ENCODE measurements at regions not wholly inside any gene's neighbourhood (a gene's known extent, or its start where the extent isn't known, plus 50 kb on each side); places are given as distances from the start of the nearest gene placed in this dataset.
A peak's percentile ranks its signal among the peaks of the same experiment; 100 is the strongest.
"Not testable (repeated sequence)": the region's sequence is repeated elsewhere in the genome, so short reads cannot be mapped to it uniquely, and the experiment has no call there.

DNA sequence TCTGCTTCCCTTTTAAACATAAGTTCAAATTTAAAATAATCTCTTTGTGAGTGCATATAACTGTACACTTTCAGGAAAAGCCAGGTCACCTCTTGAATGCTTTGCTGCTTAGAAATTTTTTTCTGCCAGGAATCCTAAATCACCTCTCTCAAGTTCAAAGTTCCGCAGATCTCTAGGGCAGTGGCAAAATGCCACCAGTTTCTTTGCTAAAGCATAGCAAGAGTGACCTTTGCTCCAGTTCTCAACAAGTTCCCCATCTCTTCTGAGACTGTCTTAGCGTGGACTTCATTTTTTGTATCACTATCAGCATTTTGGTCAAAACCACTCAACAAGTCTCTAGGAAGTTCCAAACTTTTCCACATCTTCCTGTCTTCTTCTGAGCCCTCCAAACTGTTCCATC, 249.7 kb upstream of the COPS8 start:
- DNase-seq (ENCODE audit: low spot score); CTCF ChIA-PET (ENCODE audit: low intra/inter-chr PET ratio, low total read pairs); H3K4me3 ChIP-seq (replicated peaks in 1 of 3; ENCODE audit: insufficient read depth in 1 of 3, low read depth in 2 of 3, low read length in 3 of 3); ATAC-seq; in situ Hi-C loops (cut with HindIII; ENCODE audit: extremely low pct_ligation_motif_present, low pct_unique_long_range_greater_than_20kb); H3K27me3 ChIP-seq (ENCODE audit: control insufficient read depth in 1 of 2, insufficient read depth in 2 of 2, low read length in 2 of 2); H4K20me1 ChIP-seq (ENCODE audit: insufficient read depth, low read length); H3K79me2 ChIP-seq (ENCODE audit: insufficient read depth, low read length); POLR2A ChIA-PET; FAIRE-seq; H3K4me1 ChIP-seq (ENCODE audit: insufficient read depth, low read length); BruUV-seq (replicated peaks); H3K9ac ChIP-seq (ENCODE audit: insufficient read depth, low read depth, low read length); intact Hi-C loops (cut with micrococcal nuclease; ENCODE audit: unreplicated experiment); H2AFZ ChIP-seq (ENCODE audit: low read length); H3K36me3 ChIP-seq (replicated peaks in 1 of 2; ENCODE audit: control insufficient read depth in 1 of 2, insufficient read depth in 2 of 2, low read length in 2 of 2); H3K27ac ChIP-seq (ENCODE audit: extremely low read length, insufficient read depth, low read length); H3K4me2 ChIP-seq (ENCODE audit: low read depth, low read length): not testable (repeated sequence)
- peaks cover 11% of the 10 kb centered on the region for H3K9me3 ChIP-seq (ENCODE audit: low read length)
- WGBS (ENCODE audit: low lambda C conversion rate) = 0% methylated on average over 2 of the region's 2 CpGs
- TF ChIP-seq BCL6 (CRISPR knock-in tag; IDR thresholded peaks at IDR 0.05) = 0 out of 2 replicates have a peak, but pooled peaks have one; percentile 18

DNA sequence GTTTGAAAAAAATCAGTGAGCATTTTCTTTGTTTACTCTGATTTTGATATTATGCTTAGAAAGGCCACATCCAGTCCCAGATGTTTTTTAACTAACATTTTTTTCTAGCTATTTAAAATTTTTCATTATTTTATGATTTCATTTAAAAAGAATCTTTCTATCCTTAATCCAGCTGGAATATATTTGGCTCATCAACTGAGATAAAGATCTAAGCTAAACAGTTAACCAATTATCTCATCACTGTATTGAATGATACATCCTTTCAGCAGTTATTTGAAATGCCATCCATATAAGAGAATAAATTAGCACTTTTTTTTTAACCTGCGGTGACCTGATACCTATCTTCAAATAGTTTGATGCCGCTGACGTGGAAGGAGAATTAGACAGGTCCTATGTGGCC, 245.5 kb upstream of the COPS8 start:
- peaks cover 18% of the 10 kb centered on the region for H3K9me3 ChIP-seq (ENCODE audit: low read length)
- no peak for TF ChIP-seq MZF1 (CRISPR knock-in tag; IDR thresholded peaks at IDR 0.05; ENCODE audit: borderline replicate concordance)
- TF ChIP-seq HOXA5 (CRISPR knock-in tag; IDR thresholded peaks at IDR 0.05) = no peak
- TF ChIP-seq ZNF7 (CRISPR knock-in tag; IDR thresholded peaks at IDR 0.05) = no peak
- no peak for TF ChIP-seq ELF1 (CRISPR knock-in tag; IDR thresholded peaks at IDR 0.05)
- intact Hi-C loops (cut with micrococcal nuclease; ENCODE audit: unreplicated experiment) (no loop called here), in situ Hi-C loops (cut with HindIII; ENCODE audit: extremely low pct_ligation_motif_present, low pct_unique_long_range_greater_than_20kb) (no loop called here)
- no peak overlapping the region for H3K9ac ChIP-seq (ENCODE audit: insufficient read depth, low read depth, low read length)
- no peaks in the 10 kb centered on the region for H3K79me2 ChIP-seq (ENCODE audit: insufficient read depth, low read length)
- CTCF ChIA-PET (ENCODE audit: low intra/inter-chr PET ratio, low total read pairs) = no interaction called here
- FAIRE-seq = no peak
- no peak overlapping the region for H3K27ac ChIP-seq (ENCODE audit: extremely low read length, insufficient read depth, low read length)
- BruUV-seq (replicated peaks) = no TSS peak
- H3K4me2 ChIP-seq (ENCODE audit: low read depth, low read length) = no peak overlapping the region
- WGBS (ENCODE audit: low lambda C conversion rate) = 46% methylated on average over 3 of the region's 3 CpGs
- H3K4me1 ChIP-seq (ENCODE audit: insufficient read depth, low read length) = no peaks in the 10 kb centered on the region
- H4K20me1 ChIP-seq (ENCODE audit: insufficient read depth, low read length) = no peaks in the 10 kb centered on the region
- no peak for DNase-seq (ENCODE audit: low spot score)
- H2AFZ ChIP-seq (ENCODE audit: low read length) = no peak overlapping the region
- H3K36me3 ChIP-seq (replicated peaks in 1 of 2; ENCODE audit: control insufficient read depth in 1 of 2, insufficient read depth in 2 of 2, low read length in 2 of 2) = no peaks in the 10 kb centered on the region
- H3K27me3 ChIP-seq (ENCODE audit: control insufficient read depth in 1 of 2, insufficient read depth in 2 of 2, low read length in 2 of 2) = peaks cover 0 to 13% of the 10 kb centered on the region in 2 experiments; a peak in 1 of 5 replicates
- no peak for ATAC-seq
- no peak overlapping the region for H3K4me3 ChIP-seq (replicated peaks in 1 of 3; ENCODE audit: insufficient read depth in 1 of 3, low read depth in 2 of 3, low read length in 3 of 3)
- POLR2A ChIA-PET = no interaction called here

All from HepG2 (cell line).